Pons (tissue), 1 donor: ENCODE measurements at regions not wholly inside any gene's neighbourhood (a gene's known extent, or its start where the extent isn't known, plus 50 kb on each side); places are given as distances from the start of the nearest gene placed in this dataset.
A peak's percentile ranks its signal among the peaks of the same experiment; 100 is the strongest.

ENCODE experiments used
- DNase-seq: peaks from one replicate; pipeline ENCODE4 v3.0.0-alpha.2; 2016; ENCODE audit warnings: low spot score

- no peak for DNase-seq
These were observed 97.1 kb upstream of the NRXN3 start for GRCh38 chr14:78073028-78073427.

DNA sequence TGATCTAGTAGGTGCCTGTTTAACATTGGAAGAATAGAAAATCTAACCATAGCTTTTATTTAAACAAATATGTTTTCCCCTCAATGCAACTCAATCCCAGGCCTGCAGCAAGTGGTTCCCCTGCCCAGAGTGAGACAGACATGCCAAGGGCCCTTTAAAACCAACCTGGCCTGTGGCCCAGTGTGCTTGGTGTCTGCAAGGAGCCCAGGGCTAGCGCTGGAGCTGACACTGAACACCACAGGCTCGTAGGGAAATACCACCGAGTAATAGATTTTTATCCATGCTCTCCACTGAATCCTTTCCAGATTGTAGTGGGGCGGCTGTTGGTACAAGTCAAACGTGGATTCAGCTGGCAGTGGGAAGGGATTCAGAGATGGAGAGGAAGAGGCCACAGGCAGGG, 95.6 kb upstream of the NRXN3 start:
- peak; percentile 24 for DNase-seq

GRCh38 chr14:78075033-78075432, 95.1 kb upstream of the NRXN3 start:
- no peak for DNase-seq

DNA sequence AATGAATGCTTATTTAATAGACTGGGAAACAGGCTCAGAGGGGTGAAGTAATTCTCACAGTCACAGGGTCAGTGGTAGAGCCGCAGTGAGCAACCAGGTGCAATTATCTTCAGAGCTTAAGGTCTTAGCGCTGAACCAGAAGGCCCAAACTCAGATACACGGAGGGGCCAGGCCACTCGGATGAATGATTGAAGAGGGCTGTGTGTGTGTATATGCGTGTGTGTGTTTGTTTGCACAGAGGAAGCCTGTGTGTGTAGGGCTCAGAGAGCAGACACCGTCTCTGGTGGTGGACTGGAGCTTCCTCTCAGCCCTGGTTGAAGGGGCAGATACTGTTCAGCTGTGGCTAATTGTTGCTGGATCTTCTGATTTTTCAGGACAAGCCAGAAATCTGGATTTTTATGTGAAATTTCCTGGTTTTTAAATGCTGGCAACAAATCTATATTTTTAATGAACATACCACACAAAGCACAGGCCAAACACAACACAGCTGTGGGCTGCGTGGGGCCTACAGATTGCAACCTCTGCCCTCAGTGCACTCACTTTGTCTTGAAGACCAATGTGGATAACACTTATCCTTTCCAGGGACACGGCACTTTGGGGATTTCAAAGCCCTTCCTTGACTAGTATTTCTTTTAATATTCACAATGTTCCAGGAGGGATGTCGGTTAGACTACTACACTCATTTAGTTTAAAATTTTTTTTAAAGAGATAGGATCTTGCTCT, 94.5 kb upstream of the NRXN3 start:
- DNase-seq = no peak

- DNase-seq = no peak
These were observed 88.9 kb upstream of the NRXN3 start for GRCh38 chr14:78081245-78081644.

DNA sequence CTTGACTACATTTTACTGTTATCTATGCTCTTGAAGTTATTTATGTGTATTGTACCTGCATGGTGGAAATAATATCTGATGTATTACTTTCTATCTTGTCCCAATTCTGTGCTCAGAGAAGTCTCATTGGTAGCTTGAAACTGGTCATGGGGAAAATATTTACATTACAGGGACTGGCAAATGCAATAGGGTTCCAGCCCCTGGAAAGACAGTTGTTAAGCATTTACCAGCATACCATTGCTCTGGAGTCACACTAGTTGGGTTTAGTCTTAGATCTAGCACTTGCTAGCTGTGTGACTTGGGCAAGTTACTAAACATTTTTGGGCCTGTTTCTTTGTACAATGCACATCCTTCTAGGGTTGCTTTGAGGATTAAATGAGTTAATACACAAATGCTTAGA, 86.3 kb upstream of the NRXN3 start:
- no peak for DNase-seq

- no peak for DNase-seq
These were observed 83.8 kb upstream of the NRXN3 start for GRCh38 chr14:78086342-78086741.

DNA sequence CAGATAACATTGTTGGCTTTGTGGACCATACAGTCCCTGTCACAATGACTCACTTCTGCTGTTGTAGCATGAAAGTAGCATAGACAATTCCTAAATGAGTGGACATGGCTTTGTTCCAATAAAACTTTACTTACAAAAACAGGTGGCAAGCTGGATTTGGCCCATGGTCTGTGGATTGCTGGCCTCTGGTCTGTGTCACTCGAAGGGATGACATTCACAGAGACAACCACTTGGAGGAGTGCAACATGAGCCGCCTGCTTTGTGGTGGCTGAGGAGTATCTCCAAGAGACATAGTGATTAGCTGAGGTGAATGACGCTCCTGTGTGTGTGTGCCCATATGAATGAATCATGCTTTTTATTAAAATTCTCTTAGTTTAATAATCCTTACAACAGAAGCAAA, 81.3 kb upstream of the NRXN3 start:
- no peak for DNase-seq

DNA sequence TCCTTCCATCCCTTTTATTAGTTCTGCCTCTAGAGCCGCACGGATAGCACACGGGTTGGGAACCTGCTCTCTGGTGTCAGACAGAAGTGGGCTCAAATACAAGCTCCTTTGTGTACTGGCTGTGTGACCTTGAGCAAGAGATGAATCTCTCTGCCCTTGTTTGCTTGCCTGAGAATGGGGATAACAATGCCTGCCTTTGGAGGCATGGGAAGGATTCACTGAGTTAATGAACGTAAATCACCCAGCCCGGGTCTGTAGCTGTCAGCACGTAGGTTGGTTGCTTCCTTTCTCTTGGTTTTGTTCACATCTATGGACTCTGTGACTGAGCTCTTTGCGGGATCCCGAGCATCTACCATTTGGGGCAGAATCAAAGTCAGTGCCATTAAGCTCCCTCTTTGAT, 79.3 kb upstream of the NRXN3 start:
- DNase-seq = no peak

GRCh38 chr14:78091361-78091760, 78.8 kb upstream of the NRXN3 start:
- DNase-seq = no peak

DNA sequence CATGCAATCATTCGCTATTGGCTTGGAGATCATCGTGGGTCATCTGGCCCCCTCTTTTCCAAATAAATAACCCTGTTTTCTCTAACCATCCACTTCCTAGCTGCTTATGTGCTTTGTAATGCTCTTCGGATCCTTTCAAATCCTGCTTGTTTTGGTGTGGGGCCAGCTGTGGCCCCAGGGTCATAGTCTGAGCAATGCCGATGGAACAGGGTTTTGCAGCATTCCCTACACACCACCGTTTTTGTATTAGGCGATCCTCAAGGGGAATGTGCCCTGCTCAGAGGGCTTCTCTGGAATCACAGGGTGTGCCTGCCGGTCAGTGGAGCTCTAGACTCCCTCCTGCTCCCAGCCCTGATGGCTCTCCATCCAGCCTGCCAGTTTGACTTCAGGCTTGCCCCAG, 78.1 kb upstream of the NRXN3 start:
- DNase-seq = no peak

DNA sequence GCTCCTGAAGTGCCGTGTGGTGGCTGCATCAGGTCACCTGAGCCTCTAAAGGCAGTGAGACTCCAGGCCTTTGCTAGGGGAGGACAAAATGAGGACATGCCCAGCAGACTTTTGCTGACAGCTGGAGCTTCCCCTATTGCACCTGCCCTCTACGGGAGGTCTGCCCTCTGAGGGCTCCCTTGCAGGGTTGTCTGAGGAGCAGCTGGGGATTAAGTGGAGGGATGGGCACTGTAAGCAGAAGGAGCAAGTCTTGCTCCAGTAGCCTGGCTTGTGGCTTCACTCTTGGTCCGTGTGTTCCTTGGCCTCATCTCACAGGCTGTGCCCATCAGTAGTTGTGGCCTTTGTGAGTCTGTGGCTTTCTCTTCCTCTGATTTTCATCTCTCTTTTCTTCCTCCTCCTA, 66.9 kb upstream of the NRXN3 start:
- DNase-seq = no peak

GRCh38 chr14:78104160-78104559, 66.0 kb upstream of the NRXN3 start:
- no peak for DNase-seq

DNA sequence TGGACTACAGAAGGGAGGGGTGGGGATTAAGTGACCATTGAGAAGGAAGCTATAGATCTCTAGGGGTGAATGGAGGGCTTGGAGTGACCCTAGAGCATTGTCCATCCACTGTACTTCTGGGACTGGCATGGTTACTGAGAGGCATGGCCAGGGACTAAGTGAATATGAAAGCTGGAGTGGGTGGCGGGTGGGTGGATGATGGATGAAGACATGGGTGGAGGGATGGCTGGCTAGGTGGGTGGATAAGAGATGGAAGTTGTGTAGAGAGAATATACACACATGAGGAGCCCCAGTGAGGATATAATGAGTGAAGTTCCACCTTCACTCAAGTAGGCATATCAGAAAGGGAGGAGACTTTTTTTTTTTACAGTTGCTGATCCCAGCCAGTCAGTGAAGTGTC, 65.5 kb upstream of the NRXN3 start:
- no peak for DNase-seq

DNA sequence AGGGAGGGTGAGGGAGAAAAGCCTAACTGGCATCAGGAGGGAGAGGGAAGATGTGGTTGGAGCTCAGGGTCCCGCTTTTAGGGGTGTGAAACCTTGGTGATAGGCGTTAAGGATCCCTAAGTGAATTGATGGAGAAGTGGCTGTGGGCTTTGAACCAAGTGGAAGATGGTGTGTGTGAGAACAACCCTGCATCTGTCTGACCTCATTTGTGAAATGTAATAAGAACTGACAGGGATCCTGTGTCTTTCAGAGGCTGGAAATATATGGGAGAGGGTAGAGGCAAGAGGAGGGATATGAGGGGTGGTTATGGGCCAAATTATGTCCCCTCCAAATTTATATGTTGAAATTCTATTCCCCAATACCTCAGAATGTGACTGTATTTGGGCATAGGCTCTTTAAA, 63.8 kb upstream of the NRXN3 start:
- no peak for DNase-seq

DNA sequence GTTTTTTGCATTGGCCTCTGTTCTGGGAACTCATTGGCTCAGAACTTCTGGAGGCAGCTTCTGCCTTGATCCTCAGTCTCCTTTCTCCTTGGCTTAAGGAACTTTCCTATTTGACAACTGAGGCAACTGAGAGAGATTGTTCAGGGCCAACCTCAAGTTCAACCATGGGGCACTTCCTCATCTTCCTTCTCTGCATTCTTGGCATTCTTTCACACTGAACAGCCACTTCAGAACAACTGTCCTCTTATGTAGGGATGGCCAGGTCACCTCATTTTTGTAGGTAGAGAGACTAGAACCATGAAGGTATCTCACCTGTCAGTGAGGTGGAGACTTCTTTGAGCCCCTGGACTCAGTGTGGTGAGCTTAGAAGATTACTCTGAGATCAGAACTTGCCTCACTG, 63.0 kb upstream of the NRXN3 start:
- DNase-seq = no peak

- DNase-seq = no peak
These were observed 50.7 kb upstream of the NRXN3 start for GRCh38 chr14:78119440-78119839.
